AG04449 (cell line): ENCODE measurements at regions not wholly inside any gene's neighbourhood (a gene's known extent, or its start where the extent isn't known, plus 50 kb on each side); places are given as distances from the start of the nearest gene placed in this dataset.

ENCODE experiments used
- CTCF ChIA-PET: fragments of 350-600 bp; formaldehyde crosslinking; extraction: SDS; loops from one replicate; lab custom pipeline; 2021; ENCODE audit warnings: antibody characterized with exemption; lab: Yijun Ruan, JAX
- POLR2A ChIA-PET: fragments of 400-600, 350-600 bp; formaldehyde crosslinking; extraction: SDS; loops from one replicate; lab custom pipeline; 2020; ENCODE audit warnings: antibody characterized with exemption, inconsistent platforms; lab: Yijun Ruan, JAX
- DNase-seq: peaks from one replicate; pipeline ENCODE4 v3.0.0-alpha.2; 2010; ENCODE audit warnings: low read depth, low spot score
- H3K4me3 ChIP-seq: 2 replicates; pipeline ENCODE4 v1.5.1; 2011; ENCODE audit warnings: low read depth, mild to moderate bottlenecking, control low read depth, low read length
- CTCF ChIP-seq: IDR thresholded peaks from one replicate; pipeline ENCODE4 v1.5.1; 2011; ENCODE audit warnings: mild to moderate bottlenecking, moderate library complexity, low read length, control low read depth, inconsistent platforms; ENCODE audit not compliant: insufficient read depth; ENCODE audit errors: missing control alignments

GRCh38 chr5:124377386-124377785, 369.1 kb downstream of the ZNF608 start:
- ChIA-PET CTCF (no interaction called here), POLR2A (no interaction called here)

GRCh38 chr5:124373883-124374282, 372.6 kb downstream of the ZNF608 start:
- ChIA-PET CTCF (no interaction called here), POLR2A (no interaction called here)
- DNase-seq = no peak
- TF ChIP-seq CTCF = no peak
- H3K4me3 ChIP-seq = no peak overlapping the region

More at GRCh38 chr5:124377386-124377785, 369.1 kb downstream of the ZNF608 start:
- no peak overlapping the region for H3K4me3 ChIP-seq
- TF ChIP-seq CTCF = no peak
- DNase-seq = no peak

GRCh38 chr5:124372457-124372856, 374.0 kb downstream of the ZNF608 start:
- ChIA-PET POLR2A (no interaction called here), CTCF (no interaction called here)
- TF ChIP-seq CTCF = no peak
- no peak overlapping the region for H3K4me3 ChIP-seq
- DNase-seq = no peak

GRCh38 chr5:124371111-124371706, 375.2 kb downstream of the ZNF608 start:
- ChIA-PET POLR2A (no interaction called here), CTCF (no interaction called here)
- no peak overlapping the region for H3K4me3 ChIP-seq
- DNase-seq = no peak
- no peak for TF ChIP-seq CTCF

GRCh38 chr5:124370601-124371000, 375.8 kb downstream of the ZNF608 start:
- POLR2A ChIA-PET = no interaction called here
- TF ChIP-seq CTCF = no peak
- no peak for DNase-seq
- H3K4me3 ChIP-seq = no peak overlapping the region
- CTCF ChIA-PET = no interaction called here

- ChIA-PET POLR2A (no interaction called here), CTCF (no interaction called here)
- H3K4me3 ChIP-seq = no peak overlapping the region
- no peak for TF ChIP-seq CTCF
- no peak for DNase-seq
These were observed 381.1 kb downstream of the ZNF608 start for GRCh38 chr5:124365361-124365801.
